Keratinocyte (primary cell): ENCODE measurements at regions not wholly inside any gene's neighbourhood (a gene's known extent, or its start where the extent isn't known, plus 50 kb on each side); places are given as distances from the start of the nearest gene placed in this dataset.

Experiments
- DNase-seq: peaks from one replicate; pipeline ENCODE4 v3.0.0-alpha.2; 2011; ENCODE audit warnings: low read depth, missing footprints, low spot score
- FAIRE-seq: peaks from 2 replicates; lab custom pipeline; 2011; peaks lifted over from hg19 to GRCh38; lab: Jason Lieb, UNC
- H2AFZ ChIP-seq: 2 replicates; pipeline ENCODE4 v1.6.0; 2012; ENCODE audit warnings: low read length, control low read depth, inconsistent platforms; ENCODE audit not compliant: control insufficient read depth
- H3K27ac ChIP-seq: 2 replicates; pipeline ENCODE4 v1.5.1; 2011; ENCODE audit warnings: low read length; ENCODE audit not compliant: control insufficient read depth, insufficient read depth
- H3K27me3 ChIP-seq: 3 replicates; pipeline ENCODE4 v1.6.0; 2011; ENCODE audit warnings: low read length; ENCODE audit not compliant: control insufficient read depth, insufficient read depth; ENCODE audit errors: extremely low read depth
- H3K36me3 ChIP-seq, 2 experiments: 2 replicates in 1 of 2; 3 replicates in 1 of 2; pipeline ENCODE4 v1.5.1; 2011; ENCODE audit warnings: low read length in 2 of 2, mild to moderate bottlenecking in 1 of 2; ENCODE audit not compliant: control insufficient read depth in 2 of 2, insufficient read depth in 2 of 2; ENCODE audit errors: extremely low read depth in 1 of 2
- H3K4me1 ChIP-seq: 3 replicates; pipeline ENCODE4 v1.5.1; 2011; ENCODE audit warnings: low read length; ENCODE audit not compliant: control insufficient read depth, insufficient read depth; ENCODE audit errors: extremely low read depth
- H3K4me2 ChIP-seq: 3 replicates; pipeline ENCODE4 v1.6.0; 2011; ENCODE audit warnings: low read depth, low read length; ENCODE audit not compliant: control insufficient read depth, insufficient read depth; ENCODE audit errors: extremely low read depth
- H3K4me3 ChIP-seq, 3 experiments: fragments of 200-600 bp in 1 of 3; sonication (generic) in 1 of 3; 2 replicates in 2 of 3; 3 replicates in 1 of 3; pipeline ENCODE4 v1.5.1; 2011 to 2016; ENCODE audit warnings: low read length in 3 of 3, mild to moderate bottlenecking in 3 of 3, control low read depth in 2 of 3, inconsistent platforms in 1 of 3, low read depth in 1 of 3, mixed read lengths in 1 of 3, mixed run types in 1 of 3, moderate library complexity in 1 of 3; ENCODE audit not compliant: control insufficient read depth in 2 of 3, insufficient read depth in 2 of 3; ENCODE audit errors: extremely low read depth in 1 of 3
- H3K79me2 ChIP-seq: 2 replicates; pipeline ENCODE4 v1.6.0; 2012; ENCODE audit warnings: low read length; ENCODE audit not compliant: control insufficient read depth, insufficient read depth
- H3K9ac ChIP-seq: 3 replicates; pipeline ENCODE4 v1.6.0; 2011; ENCODE audit warnings: low read length; ENCODE audit not compliant: control insufficient read depth, insufficient read depth; ENCODE audit errors: extremely low read depth
- H3K9me1 ChIP-seq: 3 replicates; pipeline ENCODE4 v1.6.0; 2011; ENCODE audit warnings: low read length; ENCODE audit not compliant: control insufficient read depth, insufficient read depth; ENCODE audit errors: extremely low read depth
- H3K9me3 ChIP-seq: 2 replicates; pipeline ENCODE4 v1.5.1; 2012; ENCODE audit warnings: low read depth, low read length; ENCODE audit not compliant: control insufficient read depth
- H4K20me1 ChIP-seq: 3 replicates; pipeline ENCODE4 v1.6.0; 2011; ENCODE audit warnings: low read length; ENCODE audit not compliant: control insufficient read depth, insufficient read depth; ENCODE audit errors: extremely low read depth
- EZH2 ChIP-seq: IDR thresholded peaks from one replicate; pipeline ENCODE4 v1.6.1; 2012; ENCODE audit warnings: inconsistent platforms, mild to moderate bottlenecking, low read length, moderate library complexity
- dilution Hi-C: fragments of 300-500 bp; cut with MboI; formaldehyde crosslinking; loops from one replicate; pipeline ENCODE4 v1.7.0; 2020; ENCODE audit warnings: low sequenced_read_pairs; ENCODE audit not compliant: extremely low pct_ligation_motif_present
- TF ChIP-seq, protein P1 (sequence below), 3 experiments: IDR thresholded peaks in 1 of 3; conservative IDR thresholded peaks in 1 of 3; optimal IDR thresholded peaks in 1 of 3; 2 replicates in 2 of 3; 3 replicates in 1 of 3; pipeline versions ENCODE3 to v1.5.1; 2011; ENCODE audit warnings: low read length in 3 of 3, mild to moderate bottlenecking in 3 of 3, moderate library complexity in 2 of 3, control low read depth in 1 of 3, inconsistent platforms in 1 of 3; ENCODE audit not compliant: insufficient read depth in 2 of 3; ENCODE audit errors: extremely low read depth in 1 of 3

- no peaks in the 10 kb centered on the region for H3K9me3 ChIP-seq
- H3K27me3 ChIP-seq: no peaks in the 10 kb centered on the region
- no peak for TF ChIP-seq EZH2
- TF ChIP-seq, protein P1, sequence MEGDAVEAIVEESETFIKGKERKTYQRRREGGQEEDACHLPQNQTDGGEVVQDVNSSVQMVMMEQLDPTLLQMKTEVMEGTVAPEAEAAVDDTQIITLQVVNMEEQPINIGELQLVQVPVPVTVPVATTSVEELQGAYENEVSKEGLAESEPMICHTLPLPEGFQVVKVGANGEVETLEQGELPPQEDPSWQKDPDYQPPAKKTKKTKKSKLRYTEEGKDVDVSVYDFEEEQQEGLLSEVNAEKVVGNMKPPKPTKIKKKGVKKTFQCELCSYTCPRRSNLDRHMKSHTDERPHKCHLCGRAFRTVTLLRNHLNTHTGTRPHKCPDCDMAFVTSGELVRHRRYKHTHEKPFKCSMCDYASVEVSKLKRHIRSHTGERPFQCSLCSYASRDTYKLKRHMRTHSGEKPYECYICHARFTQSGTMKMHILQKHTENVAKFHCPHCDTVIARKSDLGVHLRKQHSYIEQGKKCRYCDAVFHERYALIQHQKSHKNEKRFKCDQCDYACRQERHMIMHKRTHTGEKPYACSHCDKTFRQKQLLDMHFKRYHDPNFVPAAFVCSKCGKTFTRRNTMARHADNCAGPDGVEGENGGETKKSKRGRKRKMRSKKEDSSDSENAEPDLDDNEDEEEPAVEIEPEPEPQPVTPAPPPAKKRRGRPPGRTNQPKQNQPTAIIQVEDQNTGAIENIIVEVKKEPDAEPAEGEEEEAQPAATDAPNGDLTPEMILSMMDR (optimal IDR thresholded peaks at IDR 0.05 in 1 of 3, IDR thresholded peaks at IDR 0.05 in 1 of 3, conservative IDR thresholded peaks at IDR 0.05 in 1 of 3; ENCODE audit: extremely low read depth in 1 of 3, insufficient read depth in 2 of 3, low read length in 3 of 3): no peak
- H3K79me2 ChIP-seq: no peaks in the 10 kb centered on the region
- H3K4me1 ChIP-seq: peaks cover 15% of the 10 kb centered on the region
- no peak overlapping the region for H3K9ac ChIP-seq
- H3K4me3 ChIP-seq: no peak overlapping the region
- no peaks in the 10 kb centered on the region for H4K20me1 ChIP-seq
- dilution Hi-C loops: no loop called here
- no peaks in the 10 kb centered on the region for H3K9me1 ChIP-seq
- H3K36me3 ChIP-seq: no peaks in the 10 kb centered on the region
- FAIRE-seq: no peak
- H3K4me2 ChIP-seq: no peak overlapping the region
- no peak for DNase-seq
- H2AFZ ChIP-seq: no peak overlapping the region
- no peak overlapping the region for H3K27ac ChIP-seq
Observed at GRCh38 chr7:27419581-27420177, 177.1 kb downstream of the EVX1 start.

GRCh38 chr7:27420702-27421101 is 178.1 kb downstream of the EVX1 start:
- Histone ChIP-seq H3K4me2 (no peak overlapping the region), H3K9ac (no peak overlapping the region), H3K4me1 (peaks cover 18% of the 10 kb centered on the region), H3K9me3 (no peaks in the 10 kb centered on the region), H3K79me2 (no peaks in the 10 kb centered on the region), H3K36me3 (no peaks in the 10 kb centered on the region), H3K4me3 (no peak overlapping the region), H3K27me3 (no peaks in the 10 kb centered on the region), H4K20me1 (no peaks in the 10 kb centered on the region), H3K27ac (no peak overlapping the region), H3K9me1 (no peaks in the 10 kb centered on the region), H2AFZ (no peak overlapping the region)
- FAIRE-seq: no peak
- DNase-seq: no peak
- dilution Hi-C loops: no loop called here
- TF ChIP-seq EZH2: no peak

GRCh38 chr7:27423290-27423689 is 180.7 kb downstream of the EVX1 start:
- H3K9ac ChIP-seq: no peak overlapping the region
- no peaks in the 10 kb centered on the region for H3K9me3 ChIP-seq
- no peak overlapping the region for H3K4me2 ChIP-seq
- peak; percentile 30 for DNase-seq
- H3K4me3 ChIP-seq: no peak overlapping the region
- no peaks in the 10 kb centered on the region for H3K36me3 ChIP-seq
- H3K27ac ChIP-seq: no peak overlapping the region
- no peaks in the 10 kb centered on the region for H3K79me2 ChIP-seq
- H2AFZ ChIP-seq: no peak overlapping the region
- peaks cover 18% of the 10 kb centered on the region for H3K4me1 ChIP-seq
- peak; percentile 96 for FAIRE-seq
- no peaks in the 10 kb centered on the region for H3K27me3 ChIP-seq
- H3K9me1 ChIP-seq: no peaks in the 10 kb centered on the region
- TF ChIP-seq, protein P1 (optimal IDR thresholded peaks at IDR 0.05 in 1 of 3, IDR thresholded peaks at IDR 0.05 in 1 of 3, conservative IDR thresholded peaks at IDR 0.05 in 1 of 3; ENCODE audit: extremely low read depth in 1 of 3, insufficient read depth in 2 of 3, low read length in 3 of 3): no peak
- TF ChIP-seq EZH2: no peak
- no peaks in the 10 kb centered on the region for H4K20me1 ChIP-seq
- dilution Hi-C loops: no loop called here
